Activated naive CD4-positive, alpha-beta T cell treated with Interleukin-2 at 50 U/mL for 16 hours (primary cell): ENCODE measurements at regions not wholly inside any gene's neighbourhood (a gene's known extent, or its start where the extent isn't known, plus 50 kb on each side); places are given as distances from the start of the nearest gene placed in this dataset.

Experiments used
- DNase-seq: peaks from one replicate; pipeline ENCODE4 v3.0.0-alpha.2; 2020

- no peak for DNase-seq
Observed at GRCh38 chr2:19711470-19712372, 190.1 kb downstream of the TTC32 start.

DNA sequence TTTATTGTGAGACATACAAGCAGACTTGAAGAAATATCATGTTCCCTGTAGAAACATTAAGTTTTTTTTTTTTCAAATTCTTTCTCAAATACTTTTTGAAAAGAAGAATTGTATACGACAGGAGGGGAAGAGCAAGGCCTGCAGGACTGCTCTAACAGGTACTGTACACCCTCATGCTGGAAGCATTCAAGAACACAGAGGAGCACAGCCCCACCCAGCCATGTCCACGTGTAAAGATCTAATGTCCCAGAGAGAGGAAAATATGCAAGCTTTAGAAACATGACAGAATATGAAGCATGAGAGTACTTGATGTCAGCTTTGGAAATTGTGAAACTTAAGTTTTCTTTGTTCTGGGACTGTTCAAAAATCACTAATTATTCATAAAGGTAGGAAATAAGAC lies 191.6 kb downstream of the TTC32 start:
- no peak for DNase-seq

DNA sequence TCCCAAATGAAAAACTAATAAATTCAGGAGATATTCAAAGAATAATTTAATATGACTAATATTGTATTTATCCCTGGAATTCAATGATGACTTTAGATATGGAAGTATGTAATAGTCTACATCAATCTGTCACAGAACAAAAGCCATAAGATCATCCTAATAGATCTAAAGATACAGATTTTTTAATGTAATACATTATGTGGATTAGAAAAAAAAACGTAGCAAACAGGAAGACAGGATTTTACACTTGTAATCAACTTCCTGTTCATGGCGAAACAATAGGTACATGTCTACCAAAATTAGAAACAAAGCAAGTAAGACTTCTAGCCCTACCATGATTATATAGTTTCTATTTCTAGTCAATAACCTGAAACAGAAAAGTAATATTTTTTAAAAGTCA lies 192.2 kb downstream of the TTC32 start:
- DNase-seq = no peak

DNA sequence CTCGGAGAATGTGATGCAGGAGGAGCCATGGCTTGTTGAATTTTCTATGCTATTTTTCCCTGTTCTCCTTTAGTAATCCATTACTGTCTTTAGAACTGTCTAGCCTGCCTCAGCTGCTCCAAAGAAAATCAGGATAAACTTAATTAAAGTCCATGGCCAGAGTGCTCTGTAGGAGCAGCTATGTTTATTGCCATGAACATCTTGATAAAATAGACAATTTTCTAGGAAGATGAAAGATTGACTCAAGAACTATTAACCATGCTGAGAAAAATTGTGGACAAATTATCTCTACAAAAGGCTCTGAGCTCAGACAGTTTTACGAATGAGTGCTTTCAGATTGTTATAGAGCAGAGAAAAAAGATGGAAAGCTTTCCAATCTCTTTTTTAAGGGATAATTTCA lies 193.0 kb downstream of the TTC32 start:
- DNase-seq = no peak

- no peak for DNase-seq
Observed at GRCh38 chr2:19706332-19706731, 195.5 kb downstream of the TTC32 start.

DNA sequence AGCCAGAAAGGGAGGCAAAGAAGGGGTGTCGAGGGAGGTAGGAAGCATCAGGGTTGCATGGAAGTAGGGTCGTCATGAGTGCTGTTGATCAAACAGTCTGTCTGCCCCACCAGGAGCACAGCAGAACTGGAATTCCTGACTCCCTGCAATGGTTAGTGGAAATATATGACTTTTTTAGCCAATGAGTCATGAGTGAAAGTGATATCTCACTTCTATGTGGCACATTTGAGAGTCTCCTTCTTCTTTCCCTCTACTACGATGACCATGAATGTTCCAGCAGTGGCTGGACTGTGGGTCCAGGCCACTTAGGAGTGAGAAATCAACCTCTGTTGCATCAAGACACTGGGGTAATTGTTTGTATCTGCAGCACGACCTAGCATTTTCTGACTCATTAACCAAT lies 199.5 kb downstream of the TTC32 start:
- no peak for DNase-seq

DNA sequence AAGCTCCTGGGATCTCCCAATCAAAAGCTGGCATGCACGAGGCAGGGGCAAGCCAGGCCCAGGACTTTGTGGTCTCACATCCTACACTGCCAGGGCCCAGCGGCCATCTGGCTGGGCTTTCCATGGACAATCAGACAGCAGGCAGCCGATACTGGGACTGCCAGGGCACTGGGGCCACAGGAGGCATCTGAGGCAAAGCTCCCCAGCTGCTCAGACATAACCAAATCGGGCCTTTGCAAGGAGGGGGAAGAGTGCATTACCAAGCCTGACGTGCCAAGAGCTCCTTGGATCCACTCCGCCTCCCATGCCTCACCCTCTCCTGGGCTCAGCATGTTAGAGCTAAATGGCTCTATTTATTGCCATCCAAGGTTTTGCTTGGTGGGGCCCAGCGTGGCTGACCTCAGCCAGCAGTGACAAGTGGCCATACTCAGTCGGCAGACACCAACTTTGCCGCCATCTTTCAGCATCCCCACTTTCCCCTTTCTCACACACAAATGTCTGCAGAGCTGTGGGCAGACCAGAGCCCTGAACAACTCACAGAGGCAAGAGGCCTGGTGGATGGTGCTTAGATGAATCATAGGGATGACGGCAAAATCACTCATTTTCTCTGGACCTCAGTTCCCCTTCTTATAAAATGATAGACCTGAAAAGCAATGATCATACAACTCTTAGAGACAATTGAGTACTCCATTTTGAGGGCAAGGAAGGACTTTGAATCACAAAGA lies 200.8 kb downstream of the TTC32 start:
- DNase-seq = no peak

- DNase-seq = no peak
Observed at GRCh38 chr2:19697131-19697530, 204.7 kb downstream of the TTC32 start.

DNA sequence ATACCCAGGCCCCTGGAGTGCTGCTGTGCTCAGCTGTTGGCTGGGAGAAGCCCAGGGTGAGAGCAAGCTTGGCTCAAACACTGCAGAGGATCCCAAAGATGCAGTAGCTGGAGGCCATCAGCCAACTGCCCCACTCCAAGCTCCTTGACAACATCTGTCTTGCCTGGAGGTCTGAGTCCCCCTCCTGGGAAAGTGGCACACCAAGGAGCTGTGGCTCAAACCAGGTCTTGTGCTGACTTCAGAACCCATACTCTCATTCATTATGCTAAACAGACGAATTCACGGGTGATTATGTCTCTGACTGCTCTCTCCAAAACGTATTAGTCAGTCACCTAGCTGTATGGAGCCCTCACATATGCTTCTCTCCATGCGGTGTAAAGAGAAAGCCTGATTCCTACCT lies 206.1 kb downstream of the TTC32 start:
- DNase-seq = no peak

DNA sequence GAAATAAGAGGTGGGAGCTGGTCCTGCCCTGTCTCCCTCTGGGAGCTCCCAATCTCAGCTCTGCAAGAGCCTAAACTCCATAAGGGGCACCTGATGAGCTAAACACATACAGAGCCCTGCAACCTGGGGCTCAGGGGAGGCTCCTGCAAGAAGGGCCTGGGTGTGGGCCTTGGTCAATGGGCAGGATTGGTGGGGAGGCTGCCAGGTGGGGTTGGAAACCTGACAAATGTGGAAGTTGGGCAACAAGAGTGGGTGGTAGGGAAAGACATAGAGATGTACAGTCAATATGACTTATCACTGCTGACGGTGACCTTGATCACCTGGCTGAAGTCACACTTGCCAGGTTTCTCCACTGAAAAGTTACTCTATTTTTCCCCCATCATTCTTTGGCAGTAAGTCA lies 209.9 kb downstream of the TTC32 start:
- DNase-seq = no peak

- no peak for DNase-seq
Observed at GRCh38 chr2:19690429-19690828, 211.4 kb downstream of the TTC32 start.

DNA sequence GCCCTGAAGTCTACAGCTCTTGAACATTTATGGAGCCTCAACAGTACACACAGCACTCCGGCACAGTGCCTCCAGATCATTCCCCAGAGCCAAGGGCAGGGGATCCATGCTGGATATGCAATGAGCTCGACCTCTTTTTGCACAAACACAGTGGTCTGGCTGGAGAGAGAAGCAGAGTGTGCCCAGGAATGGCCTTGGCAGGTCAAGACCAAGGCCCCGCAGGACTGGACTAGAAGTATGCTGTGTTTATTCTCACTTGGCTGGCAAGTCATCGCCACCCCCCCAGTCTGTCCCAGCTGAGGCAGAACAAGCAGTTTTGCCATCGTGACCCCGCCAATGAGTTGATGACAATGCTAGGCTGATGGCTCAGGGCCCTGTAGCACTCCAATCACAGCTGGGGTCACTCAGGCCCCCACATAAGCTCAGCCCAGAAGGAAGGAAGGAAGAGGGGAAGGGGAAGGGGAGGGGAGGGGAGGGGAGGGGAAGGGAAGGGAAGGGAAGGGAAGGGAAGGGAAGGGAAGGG lies 212.1 kb downstream of the TTC32 start:
- no peak for DNase-seq

DNA sequence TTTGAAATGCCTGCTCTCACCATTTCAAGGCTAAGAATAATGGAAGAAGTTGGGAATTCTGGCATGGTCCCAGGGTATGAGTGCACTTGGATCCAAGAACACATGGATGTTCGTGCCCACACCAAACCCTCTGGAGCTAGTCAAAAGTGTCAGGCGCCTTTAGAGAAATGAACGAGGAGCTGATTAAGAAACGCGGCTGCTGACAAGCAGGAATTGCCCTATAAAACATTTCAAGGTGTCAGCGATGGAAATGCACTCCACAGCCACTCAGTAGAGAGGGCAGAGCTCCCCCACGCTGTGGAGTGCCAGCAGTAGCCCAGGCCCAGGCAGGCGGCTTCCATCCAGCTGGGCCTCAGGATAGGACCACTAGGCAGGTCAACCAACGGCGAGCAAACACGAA lies 213.7 kb downstream of the TTC32 start:
- no peak for DNase-seq

GRCh38 chr2:19687017-19687659 lies 214.6 kb downstream of the TTC32 start:
- no peak for DNase-seq

DNA sequence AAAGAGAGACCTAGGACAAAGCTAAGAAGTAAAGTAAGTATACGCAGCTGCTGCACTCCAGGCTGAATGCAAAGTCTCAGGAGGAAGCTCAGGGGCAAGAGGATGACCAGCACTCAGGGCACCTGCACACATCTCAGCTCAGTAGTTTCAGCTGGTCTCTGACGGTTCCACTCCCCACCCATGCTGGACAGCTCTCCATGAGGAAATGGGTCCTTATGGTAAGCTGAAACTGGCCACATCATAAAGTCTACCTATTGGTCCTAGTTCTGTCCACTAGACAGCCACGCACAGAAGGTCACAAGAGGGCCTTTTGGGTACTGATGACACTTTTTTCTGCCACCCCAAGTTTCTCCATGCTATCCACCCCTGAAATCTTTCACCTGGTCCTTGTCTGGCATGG lies 215.3 kb downstream of the TTC32 start:
- DNase-seq = no peak

- no peak for DNase-seq
Observed at GRCh38 chr2:19685731-19686130, 216.1 kb downstream of the TTC32 start.

- DNase-seq = no peak
Observed at GRCh38 chr2:19684516-19684915, 217.3 kb downstream of the TTC32 start.

- no peak for DNase-seq
Observed at GRCh38 chr2:19683556-19683955, 218.2 kb downstream of the TTC32 start.

DNA sequence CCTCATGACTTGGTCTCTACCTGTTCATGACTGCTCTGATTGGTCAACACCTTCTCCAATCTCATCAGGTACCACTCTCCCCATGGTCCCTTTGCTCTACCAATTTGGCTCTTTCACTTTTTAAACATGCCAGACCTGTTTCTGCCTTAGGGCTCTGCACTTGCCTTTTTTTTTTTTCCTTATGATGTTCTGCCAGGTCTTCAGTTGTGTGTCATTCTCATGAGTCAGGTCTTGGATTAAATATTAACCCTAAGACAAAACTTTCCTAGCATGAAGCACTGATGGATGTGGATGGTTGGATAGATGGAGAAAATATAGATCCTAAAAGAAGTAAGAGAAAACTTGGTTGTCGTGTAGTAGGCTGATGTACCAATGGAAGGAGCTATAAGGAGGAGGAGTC lies 219.3 kb downstream of the TTC32 start:
- DNase-seq = no peak

DNA sequence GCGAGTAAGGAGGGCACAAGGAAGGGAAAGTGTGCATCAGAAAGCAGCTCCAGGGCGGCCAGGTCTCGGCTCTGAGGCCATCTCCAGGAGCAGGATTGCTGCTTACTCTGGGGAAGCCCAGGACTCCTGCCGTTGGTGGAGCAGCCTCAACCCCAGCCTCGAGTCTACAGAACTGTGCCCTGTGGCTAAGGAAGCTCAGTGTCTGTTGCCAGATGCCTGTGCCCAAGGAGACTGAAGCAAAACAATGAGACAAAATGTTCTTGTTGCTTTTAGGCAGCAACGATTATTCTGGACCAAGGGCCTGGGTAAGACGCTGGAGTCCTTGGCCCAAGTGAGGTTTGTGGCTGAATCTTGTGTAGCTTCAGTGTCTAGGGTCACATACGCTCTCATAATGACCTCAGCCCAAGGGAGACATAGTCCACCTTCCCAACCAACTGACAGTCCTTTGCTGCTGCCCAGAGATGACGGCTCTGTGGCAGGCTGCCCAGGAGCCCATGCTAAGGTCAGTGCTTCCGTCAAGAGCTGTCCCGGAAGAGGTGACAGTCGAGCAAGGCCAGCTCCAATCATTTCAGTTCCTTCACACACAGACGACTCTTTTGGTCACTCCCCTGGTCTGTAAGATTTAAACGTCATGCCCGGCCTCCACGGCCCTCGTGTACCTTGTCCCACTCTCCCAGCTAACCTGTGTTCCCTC lies 223.8 kb downstream of the TTC32 start:
- no peak for DNase-seq

GRCh38 chr2:19677215-19677777 lies 224.5 kb downstream of the TTC32 start:
- no peak for DNase-seq

GRCh38 chr2:19676770-19677169 lies 225.0 kb downstream of the TTC32 start:
- no peak for DNase-seq
